Kidney capillary endothelial cell (primary cell): ENCODE measurements at regions not wholly inside any gene's neighbourhood (a gene's known extent, or its start where the extent isn't known, plus 50 kb on each side); places are given as distances from the start of the nearest gene placed in this dataset.
A peak's percentile ranks its signal among the peaks of the same experiment; 100 is the strongest.
"Not testable (repeated sequence)": the region's sequence is repeated elsewhere in the genome, so short reads cannot be mapped to it uniquely, and the experiment has no call there.

Experiments
- DNase-seq: peaks from one replicate; pipeline ENCODE4 v3.0.0-alpha.2; 2018; ENCODE audit warnings: low spot score

- not testable (repeated sequence) for DNase-seq
Measured at GRCh38 chr17:27208370-27208769, 85.5 kb upstream of the WSB1 start.

GRCh38 chr17:27209316-27209715 is 84.6 kb upstream of the WSB1 start:
- no peak for DNase-seq

GRCh38 chr17:27210809-27211208 is 83.1 kb upstream of the WSB1 start:
- not testable (repeated sequence) for DNase-seq

GRCh38 chr17:27216836-27217235 is 77.1 kb upstream of the WSB1 start:
- DNase-seq, result no peak

- no peak for DNase-seq
Measured at GRCh38 chr17:27217631-27218030, 76.3 kb upstream of the WSB1 start.

GRCh38 chr17:27218041-27218440 is 75.9 kb upstream of the WSB1 start:
- no peak for DNase-seq

- no peak for DNase-seq
Measured at GRCh38 chr17:27218719-27219488, 75.0 kb upstream of the WSB1 start.

GRCh38 chr17:27222515-27222914 is 71.4 kb upstream of the WSB1 start:
- DNase-seq, result no peak

GRCh38 chr17:27224526-27225315 is 69.2 kb upstream of the WSB1 start:
- no peak for DNase-seq

- DNase-seq, result no peak
Measured at GRCh38 chr17:27226611-27227230, 67.2 kb upstream of the WSB1 start.

GRCh38 chr17:27230996-27231395 is 62.9 kb upstream of the WSB1 start:
- no peak for DNase-seq

GRCh38 chr17:27232328-27232727 is 61.6 kb upstream of the WSB1 start:
- DNase-seq, result no peak

- DNase-seq, result no peak
Measured at GRCh38 chr17:27233059-27233458, 60.9 kb upstream of the WSB1 start.

GRCh38 chr17:27233776-27234175 is 60.1 kb upstream of the WSB1 start:
- no peak for DNase-seq

- DNase-seq, result peak; percentile 59
Measured at GRCh38 chr17:27236717-27237315, 57.1 kb upstream of the WSB1 start.

GRCh38 chr17:27237890-27238289 is 56.0 kb upstream of the WSB1 start:
- DNase-seq, result no peak

- no peak for DNase-seq
Measured at GRCh38 chr17:27239046-27239445, 54.9 kb upstream of the WSB1 start.

GRCh38 chr17:27239584-27239983 is 54.3 kb upstream of the WSB1 start:
- DNase-seq, result no peak

- no peak for DNase-seq
Measured at GRCh38 chr17:27240086-27240801, 53.7 kb upstream of the WSB1 start.

GRCh38 chr17:27240802-27241155 is 53.1 kb upstream of the WSB1 start:
- DNase-seq, result no peak

GRCh38 chr17:27241346-27241946 is 52.5 kb upstream of the WSB1 start:
- DNase-seq, result no peak

- DNase-seq, result no peak
Measured at GRCh38 chr17:27242951-27243350, 51.0 kb upstream of the WSB1 start.
